ENCODE measurements at regions not wholly inside any gene's neighbourhood (a gene's known extent, or its start where the extent isn't known, plus 50 kb on each side); places are given as distances from the start of the nearest gene placed in this dataset.

DNA sequence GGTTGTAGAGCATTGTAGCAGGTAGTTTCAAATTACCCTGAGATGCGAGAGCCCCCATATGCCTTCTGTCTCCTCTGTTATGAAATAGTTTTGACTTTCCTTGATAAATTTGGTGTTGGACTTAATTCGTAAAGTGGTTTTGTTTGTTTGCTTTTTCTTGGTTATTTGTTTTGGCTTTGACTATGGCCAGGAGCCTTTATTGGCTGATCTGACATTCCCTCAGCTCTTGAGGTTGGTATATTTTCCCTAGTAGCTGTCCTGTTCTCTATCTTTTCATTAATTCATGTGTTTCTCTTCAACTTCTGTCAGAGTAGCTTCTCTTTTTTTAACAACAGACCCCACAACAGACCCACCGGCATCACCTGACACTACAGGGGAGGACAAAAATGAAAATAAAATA lies 457.4 kb upstream of the MANEA start:
- H3K27me3 Mint-ChIP-seq = peaks cover 2% of the 10 kb centered on the region
- H3K27ac Mint-ChIP-seq = no peak overlapping the region
- H3K9me3 Mint-ChIP-seq = no peaks in the 10 kb centered on the region
- no peak for DNase-seq
- H3K4me3 Mint-ChIP-seq = no peak overlapping the region
- no peaks in the 10 kb centered on the region for H3K36me3 Mint-ChIP-seq
- H3K4me1 Mint-ChIP-seq = no peaks in the 10 kb centered on the region

DNA sequence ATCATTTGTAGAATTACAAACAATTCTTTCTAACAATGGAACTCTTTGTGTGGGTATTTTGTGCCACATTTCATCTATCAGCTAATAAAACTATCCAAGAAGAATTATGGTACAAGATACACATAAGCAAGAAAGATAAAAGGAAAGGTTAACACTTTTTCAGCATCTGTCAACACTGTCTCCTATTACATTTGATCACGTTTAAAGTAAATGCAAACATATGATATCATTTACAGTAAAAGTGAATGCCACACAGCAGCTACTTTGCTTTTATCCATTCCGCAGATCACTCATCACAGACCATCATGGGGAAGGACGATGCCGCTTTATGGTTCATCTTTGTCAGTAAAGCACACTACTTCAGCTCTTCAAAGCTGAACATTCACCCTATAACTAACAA lies 456.4 kb upstream of the MANEA start:
- Mint-ChIP-seq H3K4me1 (no peaks in the 10 kb centered on the region), H3K36me3 (no peaks in the 10 kb centered on the region)

DNA sequence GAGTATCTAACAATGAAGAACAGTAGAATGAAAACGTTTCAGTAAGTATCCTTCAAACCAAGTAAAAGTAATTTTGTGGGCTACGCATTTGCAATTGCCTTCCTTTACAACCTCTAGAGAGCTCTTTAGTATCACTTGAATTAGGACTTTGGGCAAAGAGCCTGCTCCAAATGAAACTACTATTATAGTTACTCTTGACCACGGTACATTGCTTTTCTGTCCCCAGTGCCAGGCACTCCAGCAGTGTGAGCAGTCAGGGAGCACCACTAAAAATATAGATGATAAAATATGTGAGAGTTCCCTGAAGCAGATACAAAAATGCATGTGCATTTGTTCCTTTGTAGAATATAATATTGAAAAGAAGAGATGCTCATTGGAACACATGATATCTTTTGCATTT lies 450.1 kb upstream of the MANEA start:
- Mint-ChIP-seq H3K4me1 (no peaks in the 10 kb centered on the region), H3K4me3 (no peak overlapping the region), H3K27me3 (no peaks in the 10 kb centered on the region), H3K27ac (no peak overlapping the region), H3K36me3 (no peaks in the 10 kb centered on the region), H3K9me3 (no peaks in the 10 kb centered on the region)
- no peak for DNase-seq

More for the DNA sequence above, 456.4 kb upstream of the MANEA start:
- H3K4me3 Mint-ChIP-seq = no peak overlapping the region
- no peak overlapping the region for H3K27ac Mint-ChIP-seq
- H3K27me3 Mint-ChIP-seq = peaks cover 2% of the 10 kb centered on the region
- no peak for DNase-seq
- H3K9me3 Mint-ChIP-seq = no peaks in the 10 kb centered on the region

DNA sequence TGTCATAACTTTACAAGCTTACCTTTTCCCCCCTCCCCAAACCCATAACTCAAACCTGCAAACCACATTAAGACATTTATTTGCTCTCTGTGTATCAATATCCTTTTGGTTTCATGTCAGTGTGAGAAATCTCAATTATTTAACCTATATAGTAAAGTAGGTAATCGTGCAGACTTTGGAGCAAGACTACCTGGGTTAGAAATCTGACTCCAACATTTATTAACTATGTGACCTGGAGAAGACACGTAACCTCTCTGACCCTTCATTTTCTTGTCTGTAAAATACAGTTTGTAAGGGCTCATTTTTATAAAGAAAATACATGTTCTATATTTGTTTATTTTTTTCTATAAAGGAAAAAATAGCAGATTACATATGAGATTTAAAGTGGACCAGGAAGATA lies 448.9 kb upstream of the MANEA start:
- H3K4me3 Mint-ChIP-seq = no peak overlapping the region
- no peaks in the 10 kb centered on the region for H3K9me3 Mint-ChIP-seq
- no peaks in the 10 kb centered on the region for H3K36me3 Mint-ChIP-seq
- H3K4me1 Mint-ChIP-seq = no peaks in the 10 kb centered on the region
- no peak for DNase-seq
- H3K27me3 Mint-ChIP-seq = no peaks in the 10 kb centered on the region
- H3K27ac Mint-ChIP-seq = no peak overlapping the region

DNA sequence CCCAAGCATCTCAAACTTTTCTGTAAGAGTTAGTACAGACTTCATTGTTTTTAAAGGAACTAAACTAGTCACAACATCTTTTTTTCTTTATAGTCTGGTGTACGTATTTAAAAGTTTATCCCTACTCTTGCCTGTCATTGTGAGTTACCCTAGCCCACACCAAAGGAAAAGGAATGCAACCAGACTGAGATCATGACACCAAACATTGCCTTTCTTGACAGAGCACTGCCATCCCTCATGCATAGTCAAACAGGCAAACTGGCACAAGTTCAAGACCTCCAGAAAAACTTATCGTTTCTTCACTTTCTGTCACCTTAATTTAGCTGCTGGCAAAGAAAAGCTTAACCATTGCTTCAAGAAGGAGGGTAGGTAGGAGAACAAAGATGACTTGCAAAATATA lies 448.4 kb upstream of the MANEA start:
- no peak overlapping the region for H3K4me3 Mint-ChIP-seq
- no peaks in the 10 kb centered on the region for H3K36me3 Mint-ChIP-seq
- no peaks in the 10 kb centered on the region for H3K27me3 Mint-ChIP-seq
- H3K9me3 Mint-ChIP-seq = no peaks in the 10 kb centered on the region
- DNase-seq = no peak
- H3K27ac Mint-ChIP-seq = no peak overlapping the region
- no peaks in the 10 kb centered on the region for H3K4me1 Mint-ChIP-seq

DNA sequence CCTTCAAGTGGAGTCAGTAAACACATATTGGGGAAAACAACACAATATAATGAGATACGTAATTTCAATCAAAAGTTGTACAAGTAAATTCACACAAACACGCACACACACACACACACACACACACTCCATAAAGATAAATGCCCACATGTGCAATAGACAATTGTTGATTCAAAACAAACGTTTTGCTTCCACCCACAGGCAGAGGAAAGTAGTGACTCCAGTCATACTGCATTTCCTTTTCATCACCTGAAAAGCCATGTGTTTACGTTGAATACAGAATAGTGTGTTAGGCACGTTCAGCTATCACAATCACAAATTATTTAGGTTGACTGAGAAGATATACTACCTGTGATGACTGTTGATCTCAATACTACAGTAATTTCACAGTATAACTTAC lies 443.8 kb upstream of the MANEA start:
- DNase-seq = no peak
- H3K4me1 Mint-ChIP-seq = no peaks in the 10 kb centered on the region
- no peaks in the 10 kb centered on the region for H3K9me3 Mint-ChIP-seq
- no peaks in the 10 kb centered on the region for H3K27me3 Mint-ChIP-seq
- no peaks in the 10 kb centered on the region for H3K36me3 Mint-ChIP-seq
- H3K4me3 Mint-ChIP-seq = no peak overlapping the region
- no peak overlapping the region for H3K27ac Mint-ChIP-seq

DNA sequence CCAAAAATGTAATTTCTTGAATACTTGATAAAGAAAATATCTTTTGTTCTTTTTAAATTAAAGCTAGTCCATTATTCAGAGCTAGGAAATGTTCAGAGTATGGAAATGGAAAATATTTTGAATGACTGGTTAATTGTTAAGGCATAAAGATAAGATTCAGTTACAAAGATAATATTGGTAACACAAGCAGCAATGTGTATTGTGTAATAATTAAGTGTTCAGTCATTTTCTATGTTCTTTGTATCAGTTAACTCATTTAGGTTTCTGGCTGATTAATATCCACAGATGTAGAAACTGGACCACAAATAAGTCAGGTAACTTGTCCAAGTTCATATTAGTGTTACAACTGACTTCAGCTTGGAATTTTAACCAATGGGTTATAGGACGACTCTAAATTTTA lies 442.2 kb upstream of the MANEA start:
- Mint-ChIP-seq H3K9me3 (no peaks in the 10 kb centered on the region), H3K27me3 (no peaks in the 10 kb centered on the region), H3K36me3 (no peaks in the 10 kb centered on the region), H3K4me3 (no peak overlapping the region), H3K27ac (no peak overlapping the region), H3K4me1 (no peaks in the 10 kb centered on the region)
- no peak for DNase-seq

DNA sequence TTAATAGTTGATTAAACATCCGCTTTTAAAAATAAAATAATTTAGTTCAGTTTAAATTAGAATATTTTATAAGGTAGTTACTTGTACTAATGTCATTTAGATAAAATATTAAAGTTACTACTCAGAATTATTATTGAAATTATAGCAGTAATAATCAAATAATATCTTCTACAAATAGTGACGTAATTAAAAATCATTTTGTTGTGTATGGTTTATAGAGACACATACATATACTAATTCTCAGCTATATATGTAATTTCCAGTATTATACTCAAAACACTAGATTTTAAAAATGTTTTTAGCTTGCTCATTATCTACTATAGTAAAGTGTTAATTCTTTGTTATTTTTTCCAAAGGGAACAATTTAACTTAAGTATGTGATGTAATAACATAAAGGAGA lies 435.2 kb upstream of the MANEA start:
- Mint-ChIP-seq H3K27ac (no peak overlapping the region), H3K36me3 (no peaks in the 10 kb centered on the region), H3K4me1 (no peaks in the 10 kb centered on the region), H3K4me3 (no peak overlapping the region), H3K27me3 (no peaks in the 10 kb centered on the region), H3K9me3 (no peaks in the 10 kb centered on the region)
- DNase-seq = no peak

DNA sequence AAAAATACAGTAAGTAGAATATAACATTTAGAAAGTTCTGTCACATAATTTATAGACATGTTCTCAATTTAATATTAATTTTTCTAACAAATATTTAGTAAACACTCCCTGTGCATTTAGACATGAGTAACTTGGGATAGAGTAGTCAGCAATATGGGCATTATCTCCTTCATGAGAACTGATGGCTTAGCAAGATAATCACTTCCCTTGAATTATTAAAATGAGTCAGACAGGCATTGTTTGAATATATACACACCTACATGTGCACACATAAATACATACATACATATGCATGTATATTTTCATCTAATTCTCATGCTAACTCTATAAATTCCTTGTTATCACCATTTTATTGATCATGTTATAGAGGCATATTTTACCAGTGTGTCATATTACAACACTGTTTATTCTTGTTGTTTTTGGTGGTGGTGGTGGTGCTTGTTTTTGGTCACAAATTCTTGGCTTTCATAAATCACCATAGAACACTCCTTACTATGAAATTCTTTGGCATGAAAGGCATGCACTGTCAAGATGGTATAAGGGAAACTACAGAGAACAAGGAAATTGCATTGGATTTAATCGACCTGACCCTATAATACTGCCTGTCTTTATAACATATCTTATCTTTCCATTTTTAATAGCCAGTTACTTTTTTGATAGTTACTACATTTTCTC lies 434.5 kb upstream of the MANEA start:
- Mint-ChIP-seq H3K4me3 (no peak overlapping the region), H3K27ac (no peak overlapping the region), H3K36me3 (no peaks in the 10 kb centered on the region), H3K27me3 (no peaks in the 10 kb centered on the region), H3K4me1 (no peaks in the 10 kb centered on the region), H3K9me3 (no peaks in the 10 kb centered on the region)
- DNase-seq = no peak

DNA sequence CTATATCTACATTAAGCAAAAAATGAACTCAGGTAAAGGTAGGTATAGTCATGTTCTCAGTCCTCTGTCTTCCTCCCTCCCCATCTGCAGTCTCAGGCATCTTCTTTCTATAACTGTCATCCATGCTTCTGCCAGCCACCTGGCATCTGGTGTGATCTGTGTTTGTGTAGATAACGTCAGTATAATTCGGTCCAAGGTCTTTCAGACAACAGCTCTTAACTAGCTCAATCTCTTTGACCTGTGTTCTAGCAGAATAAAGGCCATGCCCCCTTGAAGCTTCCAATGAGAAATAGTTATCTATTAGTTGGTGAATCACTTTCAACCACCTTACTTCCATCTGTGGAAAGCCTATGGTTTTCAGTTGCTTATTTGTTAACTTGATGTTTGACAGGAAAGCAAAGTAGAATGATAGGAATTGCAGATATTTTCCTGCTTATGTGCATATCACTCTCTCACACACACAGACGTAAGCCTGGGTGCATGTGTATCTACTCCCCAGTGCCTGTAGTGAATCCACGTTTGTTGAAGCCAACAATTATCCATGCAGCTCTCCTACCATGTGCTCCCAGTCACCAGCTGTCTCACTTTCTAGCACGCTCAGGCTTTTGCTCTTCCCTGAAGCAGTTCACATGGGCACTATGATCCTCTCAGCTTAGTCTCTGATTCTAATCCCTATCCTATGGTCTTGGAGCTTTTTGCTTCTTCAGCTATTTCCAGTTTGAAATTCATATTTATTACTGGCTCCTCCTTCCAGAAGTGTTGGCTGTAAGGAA lies 433.7 kb upstream of the MANEA start:
- no peak overlapping the region for H3K27ac Mint-ChIP-seq
- no peak for DNase-seq
- no peak overlapping the region for H3K4me3 Mint-ChIP-seq
- no peaks in the 10 kb centered on the region for H3K9me3 Mint-ChIP-seq
- H3K27me3 Mint-ChIP-seq = no peaks in the 10 kb centered on the region
- H3K4me1 Mint-ChIP-seq = no peaks in the 10 kb centered on the region
- H3K36me3 Mint-ChIP-seq = no peaks in the 10 kb centered on the region

DNA sequence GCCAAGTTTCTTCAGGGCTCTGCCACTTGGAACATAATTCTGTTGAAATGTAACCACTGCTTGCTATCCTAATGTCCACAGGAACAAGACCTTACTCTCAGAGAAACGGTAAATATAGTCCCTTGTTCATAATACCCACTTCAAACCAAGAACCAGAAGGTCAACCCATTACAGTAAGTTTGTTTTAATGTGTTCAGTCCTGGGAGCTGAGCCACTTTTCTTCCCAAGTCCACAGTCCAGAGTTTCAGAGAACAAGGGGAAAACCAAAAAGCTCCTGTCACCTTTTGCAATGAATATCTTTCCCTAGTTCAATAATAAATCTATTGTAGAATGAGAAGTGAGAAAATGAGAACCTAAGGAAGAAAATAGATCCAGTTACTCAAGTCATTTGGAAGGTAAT lies 431.9 kb upstream of the MANEA start:
- no peaks in the 10 kb centered on the region for H3K36me3 Mint-ChIP-seq
- no peak for DNase-seq
- H3K27me3 Mint-ChIP-seq = no peaks in the 10 kb centered on the region
- H3K9me3 Mint-ChIP-seq = no peaks in the 10 kb centered on the region
- H3K4me1 Mint-ChIP-seq = no peaks in the 10 kb centered on the region
- no peak overlapping the region for H3K4me3 Mint-ChIP-seq
- H3K27ac Mint-ChIP-seq = no peak overlapping the region

DNA sequence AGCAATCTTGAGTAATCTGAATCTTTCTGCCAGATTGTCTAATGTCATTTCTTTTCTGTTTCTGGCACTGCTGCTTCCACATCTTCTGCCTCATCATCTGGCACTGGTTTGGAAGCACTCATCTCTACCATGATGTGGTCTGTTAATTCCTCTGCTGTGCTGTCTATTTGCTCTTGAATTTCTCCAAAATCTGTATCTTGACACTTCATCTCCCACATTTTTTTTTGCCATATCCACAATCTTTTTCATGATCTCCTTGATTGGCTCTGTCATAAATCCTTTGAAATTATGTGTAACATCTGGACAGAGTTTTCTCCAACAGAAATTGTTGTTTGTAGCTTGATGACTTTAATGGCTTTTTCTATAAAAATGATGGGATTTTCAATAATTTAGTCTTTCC lies 417.8 kb upstream of the MANEA start:
- Mint-ChIP-seq H3K4me3 (no peak overlapping the region), H3K27ac (no peak overlapping the region), H3K36me3 (no peaks in the 10 kb centered on the region)

DNA sequence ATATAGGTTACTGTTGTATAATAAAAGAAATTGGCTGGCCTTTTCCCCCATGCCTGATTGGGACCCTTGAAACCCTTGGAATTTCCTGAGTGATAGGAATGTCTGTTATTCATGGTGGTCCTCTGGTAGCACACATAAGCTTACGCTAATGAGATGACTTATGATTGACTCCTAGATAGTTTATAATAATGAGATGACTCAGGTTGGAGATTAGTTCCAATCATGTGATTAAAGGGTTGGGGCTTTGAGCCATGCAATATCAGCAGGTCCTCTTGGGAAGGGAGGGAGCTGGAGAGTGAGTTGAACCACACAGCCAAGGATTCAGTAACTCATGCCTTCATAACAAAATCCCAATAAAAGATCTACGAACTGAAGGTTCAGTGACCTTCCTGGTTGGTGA lies 407.6 kb upstream of the MANEA start:
- no peak overlapping the region for H3K27ac Mint-ChIP-seq
- no peak for DNase-seq
- no peaks in the 10 kb centered on the region for H3K36me3 Mint-ChIP-seq
- H3K4me1 Mint-ChIP-seq = no peaks in the 10 kb centered on the region
- no peaks in the 10 kb centered on the region for H3K27me3 Mint-ChIP-seq
- H3K4me3 Mint-ChIP-seq = no peak overlapping the region
- H3K9me3 Mint-ChIP-seq = no peaks in the 10 kb centered on the region

More for the DNA sequence above, 417.8 kb upstream of the MANEA start:
- H3K27me3 Mint-ChIP-seq = no peaks in the 10 kb centered on the region
- no peaks in the 10 kb centered on the region for H3K4me1 Mint-ChIP-seq
- H3K9me3 Mint-ChIP-seq = no peaks in the 10 kb centered on the region
- no peak for DNase-seq

DNA sequence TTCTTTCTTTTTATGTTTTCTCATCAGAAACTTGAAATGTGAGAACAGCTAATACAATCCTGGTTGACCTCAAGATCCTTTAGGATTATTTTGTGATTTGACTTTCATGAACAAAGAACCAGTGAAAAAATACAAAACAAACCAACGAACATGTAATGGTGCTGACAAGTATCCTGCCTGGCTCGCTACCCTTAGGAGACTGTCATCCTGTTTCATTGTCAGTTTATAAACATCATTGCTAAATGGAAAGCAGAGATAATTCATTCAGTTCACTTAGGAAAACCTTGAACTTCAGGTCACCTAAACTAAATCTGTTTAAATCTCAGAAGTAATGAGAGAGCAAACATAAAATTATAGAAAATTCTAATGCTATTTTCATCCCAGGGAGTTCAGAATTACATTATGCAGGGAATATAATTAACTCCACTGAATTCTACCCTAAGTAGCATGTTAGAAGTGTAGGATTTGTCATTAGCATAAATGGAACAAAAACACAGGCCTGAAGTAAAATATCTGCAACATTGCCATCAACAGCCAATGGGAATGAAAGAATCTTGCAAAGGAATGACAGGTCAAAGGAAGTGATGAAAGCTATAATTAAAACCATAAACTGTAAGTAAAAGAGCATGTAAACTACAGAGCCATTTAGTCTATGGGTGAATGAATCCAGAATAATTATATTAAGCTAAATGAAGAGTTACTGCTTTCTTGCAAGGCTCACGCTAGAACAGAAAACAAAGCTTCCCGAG lies 401.2 kb upstream of the MANEA start:
- H3K9me3 Mint-ChIP-seq = no peaks in the 10 kb centered on the region
- no peaks in the 10 kb centered on the region for H3K4me1 Mint-ChIP-seq
- no peaks in the 10 kb centered on the region for H3K36me3 Mint-ChIP-seq
- no peak for DNase-seq
- no peaks in the 10 kb centered on the region for H3K27me3 Mint-ChIP-seq
- H3K27ac Mint-ChIP-seq = no peak overlapping the region
- no peak overlapping the region for H3K4me3 Mint-ChIP-seq

DNA sequence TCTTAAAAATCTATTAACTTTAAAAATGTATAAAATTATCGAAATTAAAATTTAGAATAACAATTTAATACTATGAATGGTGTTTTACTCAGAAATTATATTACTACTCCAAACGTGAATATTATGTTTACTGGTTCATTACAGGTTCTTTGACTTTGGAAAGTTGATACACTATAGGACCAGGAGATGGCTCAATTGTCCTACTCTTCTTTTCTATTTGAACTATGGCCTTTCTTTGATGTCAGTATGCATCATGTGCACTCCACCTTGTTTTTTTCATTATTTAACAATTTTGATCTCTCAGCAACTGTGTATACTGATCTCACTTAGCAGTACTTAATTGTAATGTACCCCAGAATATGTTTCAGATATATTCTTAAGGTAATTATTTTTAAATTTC lies 391.5 kb upstream of the MANEA start:
- Mint-ChIP-seq H3K36me3 (no peaks in the 10 kb centered on the region), H3K4me3 (no peak overlapping the region), H3K27ac (no peak overlapping the region), H3K4me1 (no peaks in the 10 kb centered on the region), H3K9me3 (no peaks in the 10 kb centered on the region), H3K27me3 (no peaks in the 10 kb centered on the region)
- no peak for DNase-seq

DNA sequence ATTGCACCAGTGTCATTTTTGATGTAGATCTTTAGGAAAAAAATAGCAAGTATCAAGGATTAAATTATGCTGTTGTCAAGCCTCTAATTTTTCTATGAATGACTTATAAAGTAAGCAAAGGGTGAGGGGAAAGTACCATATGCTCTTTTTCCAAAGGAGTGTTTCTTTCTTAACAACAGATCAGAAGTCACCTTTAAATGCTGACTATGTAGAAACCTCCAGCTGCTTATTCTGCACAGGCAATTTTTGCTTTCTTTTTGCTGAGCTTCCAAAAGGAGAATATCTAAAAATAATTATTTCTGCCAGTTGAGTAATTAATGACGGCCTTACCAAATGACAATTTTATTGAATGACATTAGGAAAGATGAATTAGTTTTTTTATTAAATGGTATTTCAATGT lies 390.6 kb upstream of the MANEA start:
- DNase-seq = no peak
- no peaks in the 10 kb centered on the region for H3K36me3 Mint-ChIP-seq
- no peaks in the 10 kb centered on the region for H3K27me3 Mint-ChIP-seq
- no peaks in the 10 kb centered on the region for H3K4me1 Mint-ChIP-seq
- H3K4me3 Mint-ChIP-seq = no peak overlapping the region
- H3K27ac Mint-ChIP-seq = no peak overlapping the region
- no peaks in the 10 kb centered on the region for H3K9me3 Mint-ChIP-seq

Measured in activated naive CD8-positive, alpha-beta T cell treated with anti-CD3 and anti-CD28 coated beads for 36 hours (primary cell).